GM21390 (cell line): ENCODE measurements at regions not wholly inside any gene's neighbourhood (a gene's known extent, or its start where the extent isn't known, plus 50 kb on each side); places are given as distances from the start of the nearest gene placed in this dataset.

Experiments used
- ATAC-seq: cut with Tn5 transposase; IDR thresholded peaks from one replicate; pipeline ENCODE4 v1.9.1; 2021; ENCODE audit not compliant: unreplicated experiment

DNA sequence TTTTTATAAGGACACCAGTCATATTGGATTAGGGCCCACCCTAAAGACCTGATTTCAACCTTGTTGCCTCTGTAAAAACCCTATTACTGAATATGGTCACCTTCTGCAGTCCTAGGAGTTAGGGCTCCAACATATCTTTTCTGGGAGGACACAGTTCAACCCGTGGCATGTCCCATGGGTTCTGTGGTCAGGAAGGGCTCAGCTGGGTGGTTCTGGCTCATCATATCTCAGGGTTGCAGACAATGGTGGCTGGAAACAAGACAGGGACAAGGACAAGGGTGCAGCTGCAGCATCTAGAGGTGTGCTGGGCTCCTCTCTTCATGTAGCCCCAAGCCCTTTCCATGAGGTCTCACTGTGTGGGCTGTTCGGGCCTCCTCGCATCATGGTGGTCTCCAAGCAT lies 63.1 kb upstream of the FOXF1 start:
- no peak for ATAC-seq

DNA sequence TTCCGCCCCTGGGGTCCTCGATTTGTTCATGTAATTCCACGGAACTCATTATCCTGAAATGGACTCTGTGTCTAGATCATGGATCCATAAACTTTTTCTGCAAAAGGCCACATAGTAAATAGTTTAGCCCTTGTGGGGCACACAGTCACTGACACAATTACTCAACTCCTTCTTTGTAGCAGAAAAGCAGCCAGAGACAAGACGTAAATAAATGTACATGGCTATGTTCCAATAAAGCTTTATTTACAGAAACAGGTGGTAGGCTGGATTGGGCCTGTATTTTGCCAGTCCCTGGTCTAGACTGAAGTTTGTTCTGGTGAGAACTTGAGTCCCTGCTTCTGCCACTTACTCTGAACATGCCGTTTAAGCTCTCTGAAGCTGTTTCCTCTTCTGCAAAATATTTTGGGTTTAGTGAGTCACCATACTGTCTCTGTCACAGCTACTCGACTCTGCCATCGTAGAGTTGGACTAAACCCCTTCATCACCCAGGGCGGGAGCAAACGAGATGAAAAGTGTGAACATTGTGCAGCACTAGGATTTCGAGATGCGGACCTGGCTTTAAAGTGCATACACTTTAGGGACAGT lies 61.9 kb upstream of the FOXF1 start:
- no peak for ATAC-seq

DNA sequence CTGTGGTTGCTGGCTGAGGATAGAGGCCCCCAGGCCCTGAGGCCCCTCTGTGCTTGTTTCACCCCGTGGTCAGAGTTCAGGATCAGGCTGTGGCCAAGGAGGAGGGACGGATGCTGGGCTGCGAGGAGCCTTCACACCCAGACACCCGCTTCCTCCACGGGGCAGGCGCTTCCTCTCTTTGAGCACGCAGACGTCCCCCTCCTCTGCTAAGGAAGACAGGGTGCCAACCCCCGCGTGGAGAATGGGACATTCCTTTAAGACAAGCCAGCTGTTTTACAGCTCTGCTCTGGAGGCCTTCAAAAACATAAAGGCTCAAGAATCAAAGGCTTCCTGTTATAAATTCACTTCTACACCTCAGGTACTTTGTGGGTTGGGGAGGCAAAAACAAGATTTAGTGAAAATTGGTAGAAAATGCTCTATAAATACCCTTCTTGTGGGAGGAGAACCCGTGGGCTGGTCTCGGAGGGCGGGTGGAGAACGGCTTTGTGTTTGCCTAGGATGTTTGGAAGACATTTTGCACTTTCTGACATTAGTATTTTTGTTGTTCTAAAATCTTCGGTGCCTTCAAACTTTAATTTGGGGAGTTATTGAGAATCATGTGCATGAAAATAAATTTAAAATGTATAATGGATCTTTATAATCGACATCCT lies 60.8 kb upstream of the FOXF1 start:
- no peak for ATAC-seq

DNA sequence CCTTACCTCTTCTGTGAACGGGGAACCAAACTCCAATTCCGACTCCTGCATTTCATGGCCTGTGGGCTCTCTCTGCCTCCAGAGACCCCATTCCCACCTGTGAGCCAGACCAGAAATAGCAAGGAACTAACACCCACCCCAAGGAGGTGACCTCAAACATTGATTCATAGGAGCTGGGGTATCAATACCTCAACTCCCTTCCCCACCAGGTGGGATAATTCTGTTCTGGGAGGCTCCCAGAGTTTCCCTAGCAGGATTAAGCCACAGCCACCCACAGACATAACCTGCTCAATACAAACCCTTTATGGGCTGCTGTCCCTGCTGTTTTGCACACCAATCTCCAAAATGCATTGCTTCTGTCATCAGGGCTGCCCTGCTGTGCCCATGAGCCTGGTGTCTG lies 59.6 kb upstream of the FOXF1 start:
- no peak for ATAC-seq

DNA sequence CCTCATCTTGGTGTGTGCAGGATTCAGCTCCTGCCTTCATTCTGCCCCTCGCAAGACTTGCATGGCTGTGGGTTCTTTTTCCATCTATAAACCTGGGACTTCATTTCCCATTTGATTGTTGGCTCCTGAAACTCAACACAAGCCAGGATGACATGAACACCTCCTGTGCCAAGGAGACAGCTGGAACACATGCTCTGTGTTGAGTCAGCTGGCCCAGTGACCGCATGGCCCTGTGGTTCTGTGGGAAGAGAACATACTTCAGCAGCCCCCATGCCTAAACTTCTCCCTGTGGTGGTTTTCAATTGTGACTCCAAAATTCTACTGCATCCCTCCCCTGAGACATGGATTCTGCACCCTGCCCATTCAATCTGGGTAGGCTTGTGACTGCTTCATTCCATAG lies 57.9 kb upstream of the FOXF1 start:
- ATAC-seq, result no peak

DNA sequence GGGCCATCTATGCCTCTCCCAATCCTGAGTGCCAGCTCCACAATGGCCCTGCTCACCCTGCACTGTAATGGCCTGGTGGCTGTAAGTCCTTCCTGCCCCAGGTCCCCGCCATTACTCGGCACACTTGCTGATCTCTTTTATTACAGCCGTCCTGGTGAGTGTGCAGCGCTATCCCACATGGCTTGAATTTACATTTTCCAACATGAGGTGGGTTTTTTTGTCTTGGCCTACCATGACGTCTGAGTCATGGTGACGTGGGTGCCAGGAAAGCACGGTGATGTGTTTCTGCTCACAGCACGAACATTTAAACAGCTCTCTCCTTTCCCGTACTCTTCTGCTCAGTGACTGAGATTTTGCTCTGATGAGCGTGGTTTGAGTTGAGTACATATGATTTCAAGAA lies 55.2 kb upstream of the FOXF1 start:
- ATAC-seq, result no peak

DNA sequence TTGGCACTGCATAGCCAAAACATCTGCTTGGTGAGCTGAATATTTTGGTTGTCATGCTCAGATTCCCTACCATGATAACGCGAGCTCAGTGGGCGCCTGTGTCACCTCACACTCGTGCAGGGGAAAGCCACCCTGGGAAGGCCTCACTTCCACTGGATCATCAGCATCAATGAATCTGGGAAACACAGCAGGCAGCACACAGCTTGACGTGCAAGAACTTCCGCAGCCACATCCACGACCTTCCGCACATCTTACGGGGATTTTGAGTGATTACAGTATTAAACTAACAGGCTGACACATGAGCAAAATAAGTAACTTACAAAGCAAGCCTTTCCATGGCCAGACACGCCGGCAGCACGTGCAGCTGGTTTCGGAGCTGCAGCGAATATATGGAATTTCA lies 54.7 kb upstream of the FOXF1 start:
- ATAC-seq, result no peak

DNA sequence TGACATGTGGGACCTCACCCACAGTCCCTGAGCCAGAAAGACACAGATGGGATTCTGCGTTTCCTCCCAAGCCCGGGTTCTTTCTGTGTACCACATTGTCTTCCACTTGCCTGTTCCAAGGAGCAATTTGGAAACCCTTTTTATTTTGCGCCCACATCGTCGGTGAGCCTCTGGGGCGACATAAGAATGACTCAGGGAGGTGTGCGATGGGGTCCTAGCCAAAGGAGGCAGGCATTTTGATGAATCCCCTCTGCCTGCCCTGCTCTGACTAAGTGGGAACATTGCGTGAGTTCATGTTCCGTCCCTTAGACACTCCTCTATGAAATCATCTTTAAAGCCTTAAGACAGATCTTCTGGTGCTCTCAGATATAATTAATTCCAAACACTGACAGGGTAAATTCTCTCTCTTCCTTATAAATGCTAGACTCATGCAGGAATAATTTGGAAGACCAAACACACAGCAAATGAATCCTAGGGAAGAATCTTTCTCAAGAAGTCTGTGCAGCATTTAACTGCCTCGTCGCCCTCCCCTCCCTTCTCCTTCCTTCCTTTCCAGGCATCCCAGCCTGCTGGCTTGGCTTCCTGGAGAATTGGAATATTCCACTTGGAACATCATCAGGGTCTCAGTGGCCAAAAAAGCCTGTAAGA lies 52.7 kb upstream of the FOXF1 start:
- no peak for ATAC-seq

DNA sequence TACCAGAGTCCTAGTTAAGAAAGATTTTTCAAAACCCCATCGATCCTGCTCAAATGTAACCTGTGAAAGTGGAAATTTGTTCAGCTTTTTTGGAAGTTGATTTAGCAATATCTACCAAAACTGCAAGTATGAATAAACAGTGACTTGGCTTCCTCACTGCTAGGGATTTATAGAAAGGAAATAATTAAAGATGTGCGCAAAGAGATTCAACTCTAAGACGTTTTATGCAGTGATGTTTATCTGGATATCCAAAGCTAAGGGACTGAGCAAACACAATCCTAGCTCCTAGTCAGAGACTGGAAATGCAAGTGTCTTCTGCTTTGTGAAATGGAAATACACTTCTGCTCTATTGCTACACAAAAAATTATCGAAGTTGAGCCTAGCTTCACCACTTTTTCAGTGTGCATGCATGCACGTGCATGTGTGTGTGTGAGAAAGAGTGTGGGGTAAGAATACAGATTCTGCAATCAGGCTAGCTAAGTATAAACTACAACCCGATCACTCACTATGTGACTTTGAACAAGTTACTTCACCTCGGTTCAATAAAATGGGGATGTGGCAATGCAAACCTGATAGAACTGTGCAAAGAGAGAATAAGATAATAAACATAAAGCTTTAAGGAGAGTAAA lies 52.1 kb upstream of the FOXF1 start:
- ATAC-seq, result no peak

DNA sequence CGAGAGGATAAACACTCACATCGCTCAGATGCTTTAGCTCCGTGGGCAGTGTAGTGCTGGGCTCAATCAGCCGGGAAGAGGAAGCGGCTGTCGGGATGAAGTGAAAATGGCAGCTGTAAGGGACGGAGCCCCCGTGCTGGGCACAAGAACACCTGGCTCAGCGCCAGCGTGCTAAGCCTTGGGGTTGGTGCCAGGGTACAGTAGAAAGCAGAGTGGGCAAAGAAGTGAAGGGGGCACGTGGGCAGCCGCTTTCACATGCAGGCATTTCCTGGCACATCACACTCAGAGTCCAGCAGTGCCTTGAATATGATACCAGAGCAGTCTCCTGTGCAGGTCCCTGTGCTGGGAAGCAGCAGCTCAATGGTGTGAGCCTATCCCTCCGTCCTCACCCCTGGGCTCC lies 51.1 kb upstream of the FOXF1 start:
- ATAC-seq, result no peak
